ENCODE measurements at regions not wholly inside any gene's neighbourhood (a gene's known extent, or its start where the extent isn't known, plus 50 kb on each side); places are given as distances from the start of the nearest gene placed in this dataset.

DNA sequence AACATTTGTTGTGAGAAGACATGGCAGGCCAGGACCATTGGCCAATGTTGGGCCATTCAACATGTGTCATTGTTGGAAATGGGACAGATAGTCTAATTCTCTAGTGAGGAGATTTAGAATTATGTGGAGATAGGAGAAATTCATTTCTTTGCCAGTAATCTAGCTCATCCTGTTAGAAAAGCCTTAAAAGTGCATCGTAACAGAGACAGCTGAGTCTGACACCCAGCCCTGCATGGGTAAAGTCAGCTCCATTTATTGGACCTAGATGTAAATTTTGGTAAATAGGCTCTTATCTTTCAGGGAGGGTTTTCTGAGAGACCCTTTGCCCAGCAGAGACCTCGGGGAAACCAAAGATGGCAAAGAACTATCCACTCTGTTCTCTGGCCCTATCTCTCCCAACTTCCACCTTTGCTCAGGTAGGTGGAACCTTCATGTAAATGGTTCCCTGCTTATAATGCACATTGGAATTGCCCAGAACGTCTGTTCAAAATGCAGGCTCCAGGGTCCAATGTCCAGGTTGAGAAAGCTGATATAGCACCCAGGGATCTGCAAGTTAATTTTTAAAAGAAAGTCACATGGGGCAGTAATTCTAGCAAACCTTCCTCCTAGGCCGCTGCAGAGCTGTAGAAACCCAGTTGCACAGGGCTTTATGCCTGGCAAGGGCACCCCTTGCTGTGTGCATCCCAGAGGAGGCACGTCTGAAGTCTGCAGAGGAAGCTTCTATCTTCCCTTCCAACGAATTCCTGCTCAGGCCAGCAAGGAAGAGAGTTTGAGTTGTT, 365.9 kb upstream of the PROK2 start:
- Mint-ChIP-seq H3K36me3 (ENCODE audit: unreplicated experiment) (no peaks in the 10 kb centered on the region), H3K9me3 (ENCODE audit: unreplicated experiment) (no peaks in the 10 kb centered on the region), H3K4me3 (ENCODE audit: unreplicated experiment) (no peak overlapping the region), H3K27me3 (ENCODE audit: unreplicated experiment) (peaks cover 11% of the 10 kb centered on the region), H3K4me1 (ENCODE audit: unreplicated experiment) (peaks cover 15% of the 10 kb centered on the region), H3K27ac (ENCODE audit: unreplicated experiment) (no peak overlapping the region)
- DNase-seq (ENCODE audit: extremely low spot score, unreplicated experiment) = no peak
- TF ChIP-seq, protein P1, sequence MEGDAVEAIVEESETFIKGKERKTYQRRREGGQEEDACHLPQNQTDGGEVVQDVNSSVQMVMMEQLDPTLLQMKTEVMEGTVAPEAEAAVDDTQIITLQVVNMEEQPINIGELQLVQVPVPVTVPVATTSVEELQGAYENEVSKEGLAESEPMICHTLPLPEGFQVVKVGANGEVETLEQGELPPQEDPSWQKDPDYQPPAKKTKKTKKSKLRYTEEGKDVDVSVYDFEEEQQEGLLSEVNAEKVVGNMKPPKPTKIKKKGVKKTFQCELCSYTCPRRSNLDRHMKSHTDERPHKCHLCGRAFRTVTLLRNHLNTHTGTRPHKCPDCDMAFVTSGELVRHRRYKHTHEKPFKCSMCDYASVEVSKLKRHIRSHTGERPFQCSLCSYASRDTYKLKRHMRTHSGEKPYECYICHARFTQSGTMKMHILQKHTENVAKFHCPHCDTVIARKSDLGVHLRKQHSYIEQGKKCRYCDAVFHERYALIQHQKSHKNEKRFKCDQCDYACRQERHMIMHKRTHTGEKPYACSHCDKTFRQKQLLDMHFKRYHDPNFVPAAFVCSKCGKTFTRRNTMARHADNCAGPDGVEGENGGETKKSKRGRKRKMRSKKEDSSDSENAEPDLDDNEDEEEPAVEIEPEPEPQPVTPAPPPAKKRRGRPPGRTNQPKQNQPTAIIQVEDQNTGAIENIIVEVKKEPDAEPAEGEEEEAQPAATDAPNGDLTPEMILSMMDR (IDR thresholded peaks at IDR 0.05) = no peak

DNA sequence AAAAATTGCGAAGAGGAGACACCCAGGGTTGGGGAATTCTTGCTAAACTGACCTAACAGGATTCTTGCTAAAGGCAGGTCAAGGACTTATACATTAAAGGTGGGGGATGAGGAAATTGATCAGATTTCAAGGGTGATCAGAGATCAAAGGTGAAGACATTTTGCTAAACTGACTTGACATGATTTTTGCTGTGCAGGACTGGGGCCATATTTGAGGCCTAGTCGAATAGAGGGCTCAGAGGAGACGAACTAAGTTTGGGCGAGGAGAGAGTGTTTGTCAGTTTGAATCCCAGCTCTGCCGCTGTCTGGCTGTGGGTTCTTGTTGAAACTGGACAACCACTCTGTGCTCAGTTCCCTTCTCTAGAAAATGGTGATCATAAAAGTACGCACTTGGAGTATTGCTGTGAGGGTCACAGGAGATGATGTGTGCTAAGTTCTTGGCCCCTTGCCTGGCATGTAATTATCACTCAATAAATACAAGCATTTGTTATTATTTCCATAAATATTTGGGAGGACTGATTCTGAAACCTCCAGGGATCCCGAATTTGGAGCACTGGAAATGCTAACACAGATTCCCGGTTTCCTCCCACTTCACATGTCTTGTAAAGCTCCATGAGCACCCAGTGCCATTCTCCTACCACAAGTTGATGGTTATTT, 364.8 kb upstream of the PROK2 start:
- no peaks in the 10 kb centered on the region for H3K36me3 Mint-ChIP-seq (ENCODE audit: unreplicated experiment)
- peaks cover 14% of the 10 kb centered on the region for H3K27me3 Mint-ChIP-seq (ENCODE audit: unreplicated experiment)
- peaks cover 6% of the 10 kb centered on the region for H3K4me1 Mint-ChIP-seq (ENCODE audit: unreplicated experiment)
- TF ChIP-seq, protein P1 (IDR thresholded peaks at IDR 0.05) = no peak
- H3K27ac Mint-ChIP-seq (ENCODE audit: unreplicated experiment) = no peak overlapping the region
- DNase-seq (ENCODE audit: extremely low spot score, unreplicated experiment) = no peak
- H3K9me3 Mint-ChIP-seq (ENCODE audit: unreplicated experiment) = no peaks in the 10 kb centered on the region
- H3K4me3 Mint-ChIP-seq (ENCODE audit: unreplicated experiment) = no peak overlapping the region

DNA sequence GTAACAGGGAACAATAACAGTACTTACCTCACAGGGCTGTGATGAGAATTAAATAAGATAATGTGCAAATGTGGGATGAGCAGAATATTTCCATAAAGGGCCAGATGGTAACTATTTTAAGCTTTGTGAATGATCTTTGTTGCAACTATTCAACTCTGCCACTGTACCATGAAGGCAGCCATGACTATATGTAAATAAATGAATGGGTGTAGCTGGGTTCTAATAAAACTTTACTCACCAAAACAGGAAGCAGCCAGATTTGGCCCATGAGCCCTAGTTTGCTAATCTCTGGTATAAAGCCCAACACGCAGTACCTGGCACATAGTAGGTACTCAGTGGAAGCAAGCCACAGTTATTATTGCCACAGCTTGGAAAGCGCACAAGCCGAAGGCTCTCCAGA, 362.7 kb upstream of the PROK2 start:
- H3K36me3 Mint-ChIP-seq (ENCODE audit: unreplicated experiment) = no peaks in the 10 kb centered on the region

DNA sequence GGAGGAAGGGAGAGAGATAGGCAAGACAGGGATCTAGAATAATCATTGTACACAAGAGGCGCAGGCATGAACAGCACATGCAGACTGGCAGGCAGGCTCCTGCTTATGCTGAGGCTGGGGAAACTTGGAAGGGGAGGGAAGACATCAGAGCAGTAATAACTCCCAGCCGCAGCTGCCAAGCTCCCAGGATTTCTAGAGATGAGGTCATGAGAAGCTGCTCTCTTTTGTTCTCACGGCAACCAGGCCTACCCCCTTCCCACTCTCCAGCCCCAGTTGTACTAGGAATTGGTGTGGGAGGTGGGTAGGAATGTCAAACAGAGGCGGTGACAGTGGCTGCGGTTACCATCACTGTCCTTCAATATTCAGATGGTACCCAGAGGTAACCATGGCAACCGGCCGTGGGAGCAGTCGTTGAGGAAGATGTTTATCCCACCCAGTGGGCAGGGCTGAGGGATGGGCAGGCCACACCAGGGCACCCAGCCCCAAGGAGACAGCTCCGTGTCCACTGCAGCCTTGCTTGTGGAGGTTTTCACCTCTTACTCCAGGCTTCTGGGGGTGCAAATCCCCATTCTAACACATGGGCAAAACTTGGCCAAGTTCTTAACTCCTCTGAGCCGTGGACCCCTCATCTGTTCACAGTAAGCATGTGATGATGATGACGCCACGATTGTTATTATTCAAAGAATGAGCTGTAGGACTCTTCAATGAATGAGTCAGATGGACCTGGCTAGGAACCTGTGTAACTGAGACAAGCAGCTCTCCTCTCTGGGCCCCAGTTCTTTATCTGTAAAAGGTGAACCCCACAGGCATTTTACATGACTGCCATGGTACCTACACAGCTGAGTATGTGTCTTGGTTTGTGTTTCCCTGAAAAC, 360.8 kb upstream of the PROK2 start:
- Mint-ChIP-seq H3K9me3 (ENCODE audit: unreplicated experiment) (no peaks in the 10 kb centered on the region), H3K27me3 (ENCODE audit: unreplicated experiment) (peaks cover 21% of the 10 kb centered on the region), H3K36me3 (ENCODE audit: unreplicated experiment) (no peaks in the 10 kb centered on the region), H3K27ac (ENCODE audit: unreplicated experiment) (no peak overlapping the region), H3K4me3 (ENCODE audit: unreplicated experiment) (no peak overlapping the region), H3K4me1 (ENCODE audit: unreplicated experiment) (peaks cover 2% of the 10 kb centered on the region)
- TF ChIP-seq, protein P1 (IDR thresholded peaks at IDR 0.05) = no peak
- no peak for DNase-seq (ENCODE audit: extremely low spot score, unreplicated experiment)

More for the DNA sequence above, 362.7 kb upstream of the PROK2 start:
- Mint-ChIP-seq H3K27me3 (ENCODE audit: unreplicated experiment) (peaks cover 14% of the 10 kb centered on the region), H3K4me1 (ENCODE audit: unreplicated experiment) (peaks cover 3% of the 10 kb centered on the region), H3K4me3 (ENCODE audit: unreplicated experiment) (no peak overlapping the region), H3K9me3 (ENCODE audit: unreplicated experiment) (no peaks in the 10 kb centered on the region), H3K27ac (ENCODE audit: unreplicated experiment) (no peak overlapping the region)
- TF ChIP-seq, protein P1 (IDR thresholded peaks at IDR 0.05) = no peak
- no peak for DNase-seq (ENCODE audit: extremely low spot score, unreplicated experiment)

All from osteocyte (in vitro differentiated cells).